ENCODE measurements at regions not wholly inside any gene's neighbourhood (a gene's known extent, or its start where the extent isn't known, plus 50 kb on each side); places are given as distances from the start of the nearest gene placed in this dataset.

- TF ChIP-seq CTCF (IDR thresholded peaks at IDR 0.05) = no peak
- Mint-ChIP-seq H3K27me3 (no peaks in the 10 kb centered on the region), H3K9me3 (no peaks in the 10 kb centered on the region), H3K27ac (no peak overlapping the region), H3K36me3 (ENCODE audit: low read depth) (no peaks in the 10 kb centered on the region), H3K4me3 (no peak overlapping the region), H3K4me1 (no peaks in the 10 kb centered on the region)
- ChIA-PET POLR2A (no interaction called here), CTCF (no interaction called here)
- ATAC-seq (ENCODE audit: low read depth) (no peak), DNase-seq (no peak)
- intact Hi-C loops (cut with micrococcal nuclease) = no loop called here
Observed at GRCh38 chr1:81380436-81380835, 420.3 kb upstream of the ADGRL2 start.

- intact Hi-C loops (cut with micrococcal nuclease) = no loop called here
- DNase-seq = no peak
- CTCF ChIA-PET = no interaction called here
- H3K27ac Mint-ChIP-seq = no peak overlapping the region
- TF ChIP-seq CTCF (IDR thresholded peaks at IDR 0.05) = no peak
- H3K36me3 Mint-ChIP-seq (ENCODE audit: low read depth) = no peaks in the 10 kb centered on the region
- no peaks in the 10 kb centered on the region for H3K27me3 Mint-ChIP-seq
- no peaks in the 10 kb centered on the region for H3K9me3 Mint-ChIP-seq
- H3K4me3 Mint-ChIP-seq = no peak overlapping the region
- no peaks in the 10 kb centered on the region for H3K4me1 Mint-ChIP-seq
- no peak for ATAC-seq (ENCODE audit: low read depth)
- POLR2A ChIA-PET = no interaction called here
Observed at GRCh38 chr1:81379430-81379829, 421.3 kb upstream of the ADGRL2 start.

GRCh38 chr1:81377406-81377805 lies 423.3 kb upstream of the ADGRL2 start:
- no peak for DNase-seq
- H3K9me3 Mint-ChIP-seq = no peaks in the 10 kb centered on the region
- ChIA-PET CTCF (no interaction called here), POLR2A (no interaction called here)
- ATAC-seq (ENCODE audit: low read depth) = no peak
- H3K4me3 Mint-ChIP-seq = no peak overlapping the region
- intact Hi-C loops (cut with micrococcal nuclease) = no loop called here
- no peak for TF ChIP-seq CTCF (IDR thresholded peaks at IDR 0.05)
- no peaks in the 10 kb centered on the region for H3K4me1 Mint-ChIP-seq
- H3K27ac Mint-ChIP-seq = no peak overlapping the region
- H3K36me3 Mint-ChIP-seq (ENCODE audit: low read depth) = no peaks in the 10 kb centered on the region
- H3K27me3 Mint-ChIP-seq = no peaks in the 10 kb centered on the region

GRCh38 chr1:81375884-81376548 lies 424.7 kb upstream of the ADGRL2 start:
- CTCF ChIA-PET = no interaction called here
- POLR2A ChIA-PET = no interaction called here

GRCh38 chr1:81374481-81374880 lies 426.3 kb upstream of the ADGRL2 start:
- no peak overlapping the region for H3K4me3 Mint-ChIP-seq
- intact Hi-C loops (cut with micrococcal nuclease) = no loop called here
- no peak overlapping the region for H3K27ac Mint-ChIP-seq
- H3K9me3 Mint-ChIP-seq = no peaks in the 10 kb centered on the region
- no peaks in the 10 kb centered on the region for H3K36me3 Mint-ChIP-seq (ENCODE audit: low read depth)
- ChIA-PET CTCF (no interaction called here), POLR2A (no interaction called here)
- no peaks in the 10 kb centered on the region for H3K27me3 Mint-ChIP-seq
- ATAC-seq (ENCODE audit: low read depth) = no peak
- no peak for DNase-seq
- TF ChIP-seq CTCF (IDR thresholded peaks at IDR 0.05) = no peak
- no peaks in the 10 kb centered on the region for H3K4me1 Mint-ChIP-seq

More at GRCh38 chr1:81375884-81376548, 424.7 kb upstream of the ADGRL2 start:
- Mint-ChIP-seq H3K4me3 (no peak overlapping the region), H3K9me3 (no peaks in the 10 kb centered on the region), H3K27me3 (no peaks in the 10 kb centered on the region), H3K36me3 (ENCODE audit: low read depth) (no peaks in the 10 kb centered on the region), H3K27ac (no peak overlapping the region), H3K4me1 (no peaks in the 10 kb centered on the region)
- DNase-seq (no peak), ATAC-seq (ENCODE audit: low read depth) (no peak)
- no peak for TF ChIP-seq CTCF (IDR thresholded peaks at IDR 0.05)
- intact Hi-C loops (cut with micrococcal nuclease) = no loop called here
